ENCODE measurements at regions not wholly inside any gene's neighbourhood (a gene's known extent, or its start where the extent isn't known, plus 50 kb on each side); places are given as distances from the start of the nearest gene placed in this dataset.

DNA sequence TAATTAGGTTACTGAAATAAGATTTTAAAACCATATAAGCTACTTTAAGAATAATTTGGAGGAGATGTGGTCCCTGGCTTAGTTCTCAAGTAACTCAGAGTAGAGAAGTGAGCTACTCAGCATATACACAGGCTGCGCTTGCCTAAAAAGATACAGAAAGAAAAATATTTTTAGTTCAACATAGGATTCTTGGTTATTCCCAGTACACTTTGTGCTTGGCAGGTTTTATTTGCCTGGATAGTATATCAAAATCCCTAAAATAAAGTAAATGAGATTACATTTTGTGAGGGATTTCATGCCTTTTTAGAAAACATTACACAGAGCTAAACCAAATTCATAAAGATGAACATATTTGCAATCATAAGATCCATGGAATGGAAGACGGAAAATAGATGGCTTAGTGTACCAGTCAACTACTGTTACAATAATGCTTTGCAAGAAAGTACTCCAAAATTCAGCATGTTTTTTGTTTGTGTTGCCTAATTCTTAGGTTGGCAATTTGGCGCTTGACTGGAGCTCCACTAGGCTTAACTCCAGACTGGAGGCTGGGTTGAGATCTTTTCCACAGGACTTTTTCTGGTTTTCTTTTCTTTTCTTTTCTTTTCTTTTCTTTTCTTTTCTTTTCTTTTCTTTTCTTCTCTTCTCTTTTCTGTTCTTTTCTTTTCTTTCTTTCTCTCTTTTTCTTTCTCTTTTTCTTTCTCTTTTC, 600.5 kb upstream of the SYT4 start:
- Mint-ChIP-seq H3K9me3 (peaks cover 9% of the 10 kb centered on the region), H3K4me1 (ENCODE audit: low read depth) (no peaks in the 10 kb centered on the region), H3K36me3 (ENCODE audit: insufficient read depth) (no peaks in the 10 kb centered on the region), H3K4me3 (no peak overlapping the region), H3K27me3 (ENCODE audit: low read depth) (no peaks in the 10 kb centered on the region)
- DNase-seq (no peak), ATAC-seq (no peak)

- no peaks in the 10 kb centered on the region for H3K4me1 Mint-ChIP-seq (ENCODE audit: low read depth)
- ATAC-seq, result no peak
- H3K9me3 Mint-ChIP-seq, result peaks cover 9% of the 10 kb centered on the region
These were observed 602.1 kb upstream of the SYT4 start for GRCh38 chr18:43879415-43879814.

GRCh38 chr18:43882358-43883055, 605.2 kb upstream of the SYT4 start:
- ATAC-seq (no peak), DNase-seq (no peak)
- Mint-ChIP-seq H3K27me3 (ENCODE audit: low read depth) (no peaks in the 10 kb centered on the region), H3K4me1 (ENCODE audit: low read depth) (no peaks in the 10 kb centered on the region), H3K36me3 (ENCODE audit: insufficient read depth) (no peaks in the 10 kb centered on the region), H3K9me3 (peaks cover 19% of the 10 kb centered on the region), H3K4me3 (no peak overlapping the region)

More at GRCh38 chr18:43879415-43879814, 602.1 kb upstream of the SYT4 start:
- no peak for DNase-seq
- Mint-ChIP-seq H3K4me3 (no peak overlapping the region), H3K27me3 (ENCODE audit: low read depth) (no peaks in the 10 kb centered on the region), H3K36me3 (ENCODE audit: insufficient read depth) (no peaks in the 10 kb centered on the region)

DNA sequence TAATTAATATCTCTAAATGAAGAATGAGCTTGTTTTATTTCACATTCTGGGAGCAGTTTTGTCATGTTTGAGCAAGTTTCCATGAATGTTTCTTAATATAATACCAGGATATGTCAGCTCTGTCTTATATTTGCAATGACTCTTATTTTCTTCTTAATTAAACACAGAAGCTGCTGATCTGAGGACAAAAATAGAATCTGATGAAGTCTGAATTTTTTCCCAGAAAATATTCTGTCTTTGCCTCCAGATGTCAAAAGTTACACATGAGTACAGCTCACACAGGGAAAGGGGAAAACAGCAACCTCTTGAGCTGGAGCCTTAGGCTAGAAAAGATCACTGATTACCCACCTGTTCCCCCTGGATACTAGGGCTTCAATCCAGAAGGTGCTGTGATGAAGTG, 606.6 kb upstream of the SYT4 start:
- no peaks in the 10 kb centered on the region for H3K4me1 Mint-ChIP-seq (ENCODE audit: low read depth)

GRCh38 chr18:43886341-43886740, 609.1 kb upstream of the SYT4 start:
- no peaks in the 10 kb centered on the region for H3K4me1 Mint-ChIP-seq (ENCODE audit: low read depth)
- ATAC-seq (no peak), DNase-seq (no peak)
- no peaks in the 10 kb centered on the region for H3K36me3 Mint-ChIP-seq (ENCODE audit: insufficient read depth)
- peaks cover 15% of the 10 kb centered on the region for H3K9me3 Mint-ChIP-seq
- H3K27me3 Mint-ChIP-seq (ENCODE audit: low read depth), result no peaks in the 10 kb centered on the region
- no peak overlapping the region for H3K4me3 Mint-ChIP-seq

More for the DNA sequence above, 606.6 kb upstream of the SYT4 start:
- Mint-ChIP-seq H3K9me3 (peaks cover 19% of the 10 kb centered on the region), H3K36me3 (ENCODE audit: insufficient read depth) (no peaks in the 10 kb centered on the region), H3K27me3 (ENCODE audit: low read depth) (no peaks in the 10 kb centered on the region), H3K4me3 (no peak overlapping the region)
- ATAC-seq, result no peak
- no peak for DNase-seq

DNA sequence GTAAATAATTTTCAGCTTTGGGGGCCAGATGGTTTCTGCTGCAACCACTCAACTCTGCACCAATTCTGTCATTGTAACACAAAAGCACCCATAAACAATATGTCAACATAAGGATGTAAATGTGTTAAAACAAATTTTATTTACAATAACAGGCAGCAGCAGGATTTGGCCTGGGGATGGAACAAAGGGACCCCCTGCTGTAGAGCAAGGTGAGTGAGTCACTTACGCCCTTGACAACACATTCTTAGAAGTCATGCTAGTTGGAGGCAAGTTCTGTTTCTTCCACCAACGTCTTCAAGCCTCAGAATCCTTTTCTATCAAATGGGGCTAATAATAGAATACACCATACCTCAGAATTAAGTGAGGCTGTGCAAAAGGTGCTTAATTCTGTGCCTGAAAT, 610.2 kb upstream of the SYT4 start:
- DNase-seq, result no peak
- H3K4me1 Mint-ChIP-seq (ENCODE audit: low read depth), result no peaks in the 10 kb centered on the region
- H3K4me3 Mint-ChIP-seq, result no peak overlapping the region
- H3K27me3 Mint-ChIP-seq (ENCODE audit: low read depth), result no peaks in the 10 kb centered on the region
- H3K9me3 Mint-ChIP-seq, result peaks cover 18% of the 10 kb centered on the region
- no peak for ATAC-seq
- no peaks in the 10 kb centered on the region for H3K36me3 Mint-ChIP-seq (ENCODE audit: insufficient read depth)

DNA sequence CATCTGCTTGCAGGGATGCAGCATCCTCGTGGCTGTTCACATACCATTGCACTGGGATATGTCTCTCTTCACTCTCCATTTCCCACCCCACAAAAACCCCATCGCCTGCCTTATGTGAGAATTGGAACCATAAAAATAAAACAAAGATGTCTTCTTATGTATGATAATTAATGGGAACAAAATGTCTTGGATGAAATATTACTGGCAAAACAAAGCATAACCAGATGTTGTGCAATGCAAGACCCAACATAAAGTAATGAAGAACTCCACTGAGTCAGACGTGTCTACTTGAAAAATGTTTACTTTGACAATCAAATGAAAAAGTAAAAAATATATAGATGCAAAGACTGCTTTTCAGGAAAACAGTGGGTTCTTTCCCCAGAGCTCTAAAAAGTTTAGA, 611.3 kb upstream of the SYT4 start:
- ATAC-seq (no peak), DNase-seq (no peak)
- H3K4me3 Mint-ChIP-seq, result no peak overlapping the region
- H3K36me3 Mint-ChIP-seq (ENCODE audit: insufficient read depth), result no peaks in the 10 kb centered on the region
- peaks cover 19% of the 10 kb centered on the region for H3K9me3 Mint-ChIP-seq
- no peaks in the 10 kb centered on the region for H3K27me3 Mint-ChIP-seq (ENCODE audit: low read depth)
- H3K4me1 Mint-ChIP-seq (ENCODE audit: low read depth), result no peaks in the 10 kb centered on the region

GRCh38 chr18:43893001-43893637, 615.8 kb upstream of the SYT4 start:
- H3K4me3 Mint-ChIP-seq, result no peak overlapping the region
- ATAC-seq, result no peak
- H3K27me3 Mint-ChIP-seq (ENCODE audit: low read depth), result no peaks in the 10 kb centered on the region
- H3K36me3 Mint-ChIP-seq (ENCODE audit: insufficient read depth), result no peaks in the 10 kb centered on the region
- H3K4me1 Mint-ChIP-seq (ENCODE audit: low read depth), result no peaks in the 10 kb centered on the region
- DNase-seq, result no peak
- peaks cover 22% of the 10 kb centered on the region for H3K9me3 Mint-ChIP-seq

DNA sequence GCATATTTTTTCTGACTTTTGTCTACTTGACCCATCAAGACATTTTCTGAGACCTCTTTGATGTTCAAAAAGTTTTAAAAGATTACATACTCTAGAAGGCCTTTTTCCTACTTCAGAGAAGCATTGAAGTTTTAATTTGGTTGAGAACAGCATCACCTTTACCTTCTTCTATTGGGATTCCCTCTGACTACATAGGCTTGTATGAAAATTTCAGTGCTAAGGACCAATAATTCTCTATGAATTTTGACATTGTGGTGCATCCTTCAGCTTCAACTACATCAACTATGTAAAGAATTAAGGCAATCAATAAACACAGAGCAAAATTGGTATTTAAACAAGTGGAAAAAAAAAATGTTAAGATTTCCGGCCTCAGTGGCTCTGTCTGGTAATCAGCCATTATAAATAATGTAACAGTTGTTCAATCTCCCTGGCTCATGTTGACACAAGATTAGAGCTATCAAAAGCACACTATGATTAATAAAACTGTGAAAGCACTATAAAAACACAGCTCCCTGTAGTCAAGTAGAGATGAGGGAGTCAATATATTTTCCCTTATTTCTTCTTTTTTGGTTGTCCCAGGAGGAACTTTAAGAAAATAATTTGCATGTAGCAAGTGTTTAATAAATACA, 627.0 kb upstream of the SYT4 start:
- H3K9me3 Mint-ChIP-seq, result peaks cover 16% of the 10 kb centered on the region
- H3K4me1 Mint-ChIP-seq (ENCODE audit: low read depth), result no peaks in the 10 kb centered on the region
- H3K27me3 Mint-ChIP-seq (ENCODE audit: low read depth), result no peaks in the 10 kb centered on the region
- no peak overlapping the region for H3K4me3 Mint-ChIP-seq
- DNase-seq (no peak), ATAC-seq (no peak)
- no peaks in the 10 kb centered on the region for H3K36me3 Mint-ChIP-seq (ENCODE audit: insufficient read depth)

- H3K4me1 Mint-ChIP-seq (ENCODE audit: low read depth), result no peaks in the 10 kb centered on the region
- ATAC-seq, result no peak
- no peak for DNase-seq
- H3K36me3 Mint-ChIP-seq (ENCODE audit: insufficient read depth), result no peaks in the 10 kb centered on the region
- H3K4me3 Mint-ChIP-seq, result no peak overlapping the region
- H3K9me3 Mint-ChIP-seq, result peaks cover 13% of the 10 kb centered on the region
- no peaks in the 10 kb centered on the region for H3K27me3 Mint-ChIP-seq (ENCODE audit: low read depth)
These were observed 636.7 kb upstream of the SYT4 start for GRCh38 chr18:43914018-43914417.

GRCh38 chr18:43916984-43917383, 639.7 kb upstream of the SYT4 start:
- no peak overlapping the region for H3K4me3 Mint-ChIP-seq
- H3K36me3 Mint-ChIP-seq (ENCODE audit: insufficient read depth), result no peaks in the 10 kb centered on the region
- DNase-seq (no peak), ATAC-seq (no peak)
- no peaks in the 10 kb centered on the region for H3K4me1 Mint-ChIP-seq (ENCODE audit: low read depth)
- H3K9me3 Mint-ChIP-seq, result peaks cover 6% of the 10 kb centered on the region
- H3K27me3 Mint-ChIP-seq (ENCODE audit: low read depth), result no peaks in the 10 kb centered on the region

- H3K4me3 Mint-ChIP-seq, result no peak overlapping the region
- no peak for DNase-seq
- H3K9me3 Mint-ChIP-seq, result peaks cover 3% of the 10 kb centered on the region
- no peaks in the 10 kb centered on the region for H3K27me3 Mint-ChIP-seq (ENCODE audit: low read depth)
- H3K4me1 Mint-ChIP-seq (ENCODE audit: low read depth), result no peaks in the 10 kb centered on the region
- no peak for ATAC-seq
- H3K36me3 Mint-ChIP-seq (ENCODE audit: insufficient read depth), result no peaks in the 10 kb centered on the region
These were observed 640.2 kb upstream of the SYT4 start for GRCh38 chr18:43917520-43917919.

DNA sequence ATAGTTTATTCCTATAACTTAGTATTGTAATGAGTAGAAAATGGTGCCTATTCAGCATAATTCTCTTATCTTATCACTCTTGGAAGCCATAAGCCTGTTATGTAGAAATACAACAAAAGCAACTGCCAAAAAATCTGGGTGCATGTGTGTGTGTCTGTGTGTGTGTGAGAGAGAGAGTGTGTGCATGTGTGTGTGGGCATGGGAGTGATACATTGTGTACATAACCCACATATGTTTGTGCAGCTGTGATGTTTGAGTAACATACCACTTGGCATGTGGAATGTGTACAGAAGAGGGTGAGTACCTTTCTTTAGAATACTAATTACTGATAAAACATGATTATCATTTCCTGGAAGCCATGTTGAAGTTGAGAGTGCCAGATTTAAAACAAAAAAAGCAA, 642.3 kb upstream of the SYT4 start:
- ATAC-seq (no peak), DNase-seq (no peak)
- peaks cover 3% of the 10 kb centered on the region for H3K9me3 Mint-ChIP-seq
- H3K27me3 Mint-ChIP-seq (ENCODE audit: low read depth), result no peaks in the 10 kb centered on the region
- H3K4me1 Mint-ChIP-seq (ENCODE audit: low read depth), result no peaks in the 10 kb centered on the region
- no peak overlapping the region for H3K4me3 Mint-ChIP-seq
- H3K36me3 Mint-ChIP-seq (ENCODE audit: insufficient read depth), result no peaks in the 10 kb centered on the region

- Mint-ChIP-seq H3K36me3 (ENCODE audit: insufficient read depth) (no peaks in the 10 kb centered on the region), H3K9me3 (peaks cover 12% of the 10 kb centered on the region), H3K4me1 (ENCODE audit: low read depth) (no peaks in the 10 kb centered on the region), H3K27me3 (ENCODE audit: low read depth) (no peaks in the 10 kb centered on the region), H3K4me3 (no peak overlapping the region)
- DNase-seq, result no peak
- ATAC-seq, result no peak
These were observed 654.1 kb upstream of the SYT4 start for GRCh38 chr18:43931439-43931838.

Data from activated T-cell treated with anti-CD3 and anti-CD28 coated beads, Interleukin-2, amount 50 U/mL, for 4 hours (primary cell).